AG09319 (cell line): ENCODE measurements at regions not wholly inside any gene's neighbourhood (a gene's known extent, or its start where the extent isn't known, plus 50 kb on each side); places are given as distances from the start of the nearest gene placed in this dataset.
A peak's percentile ranks its signal among the peaks of the same experiment; 100 is the strongest.
"Not testable (repeated sequence)": the region's sequence is repeated elsewhere in the genome, so short reads cannot be mapped to it uniquely, and the experiment has no call there.

Experiments used
- DNase-seq: peaks from one replicate; pipeline ENCODE4 v3.0.0-alpha.2; 2010; ENCODE audit warnings: low read depth; ENCODE audit errors: extremely low read depth
- TF ChIP-seq, protein P1 (sequence below): IDR thresholded peaks from 2 replicates; pipeline ENCODE4 v1.5.1; 2011; ENCODE audit warnings: low read depth, mild to moderate bottlenecking, inconsistent platforms, low read length, moderate library complexity

DNA sequence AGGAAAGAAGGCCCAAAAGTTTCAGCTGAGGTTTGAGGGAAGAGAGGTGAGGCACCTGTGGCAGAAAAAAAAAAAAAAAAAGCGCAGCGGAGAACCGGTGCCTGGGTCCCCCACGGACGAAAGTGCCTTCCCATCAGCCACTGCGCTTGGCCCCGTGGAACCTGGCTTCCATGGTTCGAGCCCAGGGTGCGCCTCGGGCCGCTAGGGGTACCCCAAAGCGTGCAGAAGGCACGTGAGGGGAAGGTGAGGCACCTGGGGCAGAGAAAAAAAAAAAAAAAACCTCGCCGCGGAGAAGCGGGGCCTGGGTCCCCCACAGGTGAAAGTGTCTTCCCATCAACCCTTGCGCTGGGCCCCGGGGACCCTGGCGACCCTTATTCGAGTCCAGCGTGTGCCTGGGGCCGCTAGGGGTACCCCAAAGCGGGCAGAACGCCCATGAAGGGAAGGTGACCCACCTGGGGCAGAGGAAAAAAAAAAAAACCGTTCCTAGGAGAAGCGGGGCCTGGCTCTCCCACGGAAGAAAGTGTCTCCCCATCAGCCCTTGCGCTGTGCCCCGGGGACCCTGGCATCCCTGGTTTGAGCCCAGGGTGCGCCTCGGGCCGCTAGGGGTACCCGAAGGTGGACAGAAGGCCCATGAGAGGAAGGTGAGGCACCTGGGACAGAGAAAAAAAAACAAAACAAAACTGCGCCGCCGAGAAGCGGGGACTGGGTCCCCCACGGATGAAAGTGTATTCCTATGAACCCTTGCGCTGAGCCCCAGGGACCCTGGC, 228.6 kb downstream of the CCDC74A start:
- no peak for DNase-seq
- TF ChIP-seq, protein P1, sequence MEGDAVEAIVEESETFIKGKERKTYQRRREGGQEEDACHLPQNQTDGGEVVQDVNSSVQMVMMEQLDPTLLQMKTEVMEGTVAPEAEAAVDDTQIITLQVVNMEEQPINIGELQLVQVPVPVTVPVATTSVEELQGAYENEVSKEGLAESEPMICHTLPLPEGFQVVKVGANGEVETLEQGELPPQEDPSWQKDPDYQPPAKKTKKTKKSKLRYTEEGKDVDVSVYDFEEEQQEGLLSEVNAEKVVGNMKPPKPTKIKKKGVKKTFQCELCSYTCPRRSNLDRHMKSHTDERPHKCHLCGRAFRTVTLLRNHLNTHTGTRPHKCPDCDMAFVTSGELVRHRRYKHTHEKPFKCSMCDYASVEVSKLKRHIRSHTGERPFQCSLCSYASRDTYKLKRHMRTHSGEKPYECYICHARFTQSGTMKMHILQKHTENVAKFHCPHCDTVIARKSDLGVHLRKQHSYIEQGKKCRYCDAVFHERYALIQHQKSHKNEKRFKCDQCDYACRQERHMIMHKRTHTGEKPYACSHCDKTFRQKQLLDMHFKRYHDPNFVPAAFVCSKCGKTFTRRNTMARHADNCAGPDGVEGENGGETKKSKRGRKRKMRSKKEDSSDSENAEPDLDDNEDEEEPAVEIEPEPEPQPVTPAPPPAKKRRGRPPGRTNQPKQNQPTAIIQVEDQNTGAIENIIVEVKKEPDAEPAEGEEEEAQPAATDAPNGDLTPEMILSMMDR: no peak

- DNase-seq: not testable (repeated sequence)
Observed at GRCh38 chr2:131758941-131759340, 231.3 kb downstream of the CCDC74A start.

GRCh38 chr2:131774955-131775555, 247.4 kb downstream of the CCDC74A start:
- DNase-seq: not testable (repeated sequence)

DNA sequence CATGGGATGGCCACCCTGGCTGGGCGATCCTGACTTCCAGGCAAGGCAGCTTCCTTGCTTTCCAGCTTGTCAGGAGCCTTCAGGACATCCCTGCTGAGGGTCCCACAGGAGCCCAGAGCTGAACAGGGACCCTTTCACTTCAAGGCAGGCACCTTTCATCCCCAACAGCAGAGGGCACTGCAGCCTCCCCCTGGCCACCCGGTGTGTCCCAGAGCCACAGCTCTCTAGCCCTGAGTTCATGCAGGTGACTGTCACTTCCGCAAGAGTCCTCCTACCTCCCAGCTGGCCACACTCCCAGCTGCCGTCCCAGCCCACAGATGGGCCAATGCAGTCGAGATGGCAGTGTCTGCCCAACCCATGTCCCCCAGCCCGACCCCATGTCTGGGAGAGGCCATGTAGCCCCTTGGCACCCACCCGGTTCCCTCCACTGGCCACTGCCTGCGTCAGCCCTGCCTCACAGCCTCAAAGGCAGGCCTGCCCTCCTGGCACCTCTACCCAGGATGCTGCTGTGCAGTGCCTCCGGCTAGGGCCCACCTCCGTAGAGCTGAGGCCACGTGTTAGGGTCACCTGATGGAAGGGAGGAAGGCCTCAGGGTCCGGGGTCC, 248.3 kb downstream of the CCDC74A start:
- DNase-seq: not testable (repeated sequence)

- DNase-seq: not testable (repeated sequence)
Observed at GRCh38 chr2:131780446-131780845, 252.8 kb downstream of the CCDC74A start.

DNA sequence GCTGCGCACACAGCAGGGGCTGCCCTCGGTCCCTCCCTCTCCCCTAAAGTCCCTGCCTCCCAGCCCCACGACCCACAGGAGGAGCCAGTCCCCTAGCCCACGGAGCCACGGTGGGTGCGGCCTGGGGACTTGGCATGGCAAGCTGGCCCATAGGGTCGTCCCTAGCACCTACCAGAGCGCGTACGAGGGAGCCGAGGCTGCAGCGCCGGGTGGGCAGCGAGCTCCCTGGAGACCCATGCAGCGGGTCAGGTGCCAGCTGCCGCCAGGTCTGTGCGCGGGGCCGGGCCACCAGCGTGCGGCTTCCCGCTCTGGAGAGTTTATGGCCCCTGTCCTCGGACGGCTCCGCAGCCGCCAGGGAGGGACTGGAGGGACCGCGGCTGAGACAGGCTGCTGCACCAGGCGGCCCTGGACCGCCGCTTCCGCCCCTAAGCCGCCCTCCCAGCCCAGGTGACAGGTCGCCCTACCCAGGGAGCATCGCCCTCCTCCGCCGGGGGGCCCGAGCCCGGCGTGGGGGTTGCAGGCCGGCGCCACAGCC, 273.6 kb downstream of the CCDC74A start:
- DNase-seq: no peak

GRCh38 chr2:131801745-131802350, 274.2 kb downstream of the CCDC74A start:
- TF ChIP-seq, protein P1: peak; percentile 20; the same call in 1 of the 2 replicates
- not testable (repeated sequence) for DNase-seq

More for the DNA sequence above, 273.6 kb downstream of the CCDC74A start:
- TF ChIP-seq, protein P1: no peak

DNA sequence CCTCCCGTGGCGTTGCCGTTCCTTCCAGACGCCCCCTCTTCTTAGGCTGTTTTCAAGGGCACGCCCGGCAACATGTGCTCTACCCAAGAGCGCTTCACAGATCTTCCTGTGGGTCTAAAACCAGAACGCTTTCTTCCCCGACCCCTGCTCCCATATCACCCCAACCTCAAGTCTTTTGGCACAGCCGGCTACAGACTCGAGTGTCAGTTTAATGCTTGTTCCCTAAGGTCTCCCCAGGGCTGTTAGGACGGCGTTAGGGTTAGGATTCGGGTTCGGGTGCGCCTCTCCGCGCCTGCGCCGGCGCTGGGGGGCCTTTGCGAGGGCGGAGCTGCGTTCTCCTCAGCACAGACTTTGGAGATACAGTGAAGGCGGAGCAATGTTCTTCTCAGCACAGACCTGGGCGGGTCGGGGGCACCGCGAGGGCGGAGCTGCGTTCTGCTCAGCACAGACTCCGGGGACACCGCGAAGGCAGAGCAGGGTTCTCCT, 274.7 kb downstream of the CCDC74A start:
- not testable (repeated sequence) for DNase-seq

DNA sequence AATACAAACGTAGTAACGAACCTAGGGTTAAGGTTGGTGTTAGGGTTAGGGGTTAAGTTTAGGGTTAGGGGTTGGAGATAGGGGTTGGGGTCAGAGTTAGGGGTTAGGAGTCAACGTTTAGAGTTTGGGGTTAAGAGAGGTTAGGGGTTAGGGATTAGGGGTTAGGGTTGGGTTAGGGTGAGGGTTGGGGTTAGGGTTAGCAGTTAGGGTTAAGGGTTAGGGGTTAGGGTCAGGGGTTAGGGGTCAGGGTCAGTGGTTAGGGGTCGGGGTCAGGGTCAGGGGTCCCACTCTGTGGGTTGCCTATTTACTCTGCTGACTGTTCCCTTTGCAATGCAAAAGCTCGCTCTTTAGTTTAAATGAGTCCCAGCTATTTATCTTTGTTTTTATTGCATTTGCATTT, 275.5 kb downstream of the CCDC74A start:
- DNase-seq: not testable (repeated sequence)

DNA sequence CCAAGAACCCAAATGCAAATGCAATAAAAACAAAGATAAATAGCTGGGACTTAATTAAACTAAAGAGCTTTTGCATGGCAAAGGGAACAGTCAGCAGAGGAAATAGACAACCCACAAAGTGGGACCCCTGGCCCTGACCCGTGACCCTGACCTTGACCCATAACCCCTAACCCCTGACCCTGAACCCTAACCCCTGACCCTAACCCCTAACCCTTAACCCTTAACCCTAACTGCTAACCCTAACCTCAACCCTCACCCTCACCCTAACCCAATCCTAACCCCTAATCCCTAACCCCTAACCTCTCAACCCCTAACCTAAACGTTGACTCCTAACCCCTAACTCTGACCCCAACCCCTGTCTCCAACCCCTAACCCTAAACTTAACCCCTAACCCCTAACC, 284.9 kb downstream of the CCDC74A start:
- DNase-seq: not testable (repeated sequence)

DNA sequence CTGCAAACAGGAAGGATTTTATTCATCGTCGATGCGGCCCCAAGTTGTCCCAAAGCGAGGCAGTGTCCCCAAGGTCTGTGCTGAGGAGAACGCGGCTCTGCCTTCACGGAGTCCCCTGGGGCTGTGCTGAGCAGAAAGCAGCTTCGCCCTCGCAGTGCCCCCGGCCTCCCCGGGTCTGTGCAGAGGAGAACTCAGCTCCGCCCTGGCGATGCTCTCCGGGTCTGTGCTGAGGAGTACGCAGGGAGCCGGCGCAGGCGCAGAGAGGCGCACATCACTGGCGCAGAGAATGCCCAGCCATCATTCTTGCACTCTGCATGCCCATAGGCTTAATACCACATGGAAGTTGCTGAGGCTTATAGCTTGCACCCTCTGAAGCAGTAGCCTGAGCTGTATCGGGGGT, 285.7 kb downstream of the CCDC74A start:
- DNase-seq: not testable (repeated sequence)

GRCh38 chr2:131818267-131818973, 290.7 kb downstream of the CCDC74A start:
- DNase-seq: not testable (repeated sequence)

GRCh38 chr2:131822237-131822721, 294.6 kb downstream of the CCDC74A start:
- not testable (repeated sequence) for DNase-seq

DNA sequence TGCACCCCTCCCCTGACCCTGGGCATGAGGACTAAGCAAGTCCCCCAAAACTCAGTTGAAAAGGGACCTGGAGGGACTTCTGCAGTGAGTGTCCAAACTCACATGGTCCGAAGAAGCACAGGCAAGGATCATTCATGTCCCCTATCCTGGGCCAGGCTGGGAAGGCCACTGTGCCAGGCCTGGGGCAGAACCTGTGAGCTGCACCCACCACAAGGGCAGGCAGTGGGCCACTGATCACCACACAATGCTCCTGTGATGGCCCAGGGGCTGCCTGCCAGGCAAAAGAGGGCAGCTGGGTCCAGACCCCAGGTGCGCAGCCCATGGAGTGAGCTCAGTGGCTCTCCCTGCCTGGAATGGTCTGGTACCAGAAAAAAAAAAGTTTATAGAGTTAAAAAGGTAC, 295.4 kb downstream of the CCDC74A start:
- DNase-seq: not testable (repeated sequence)

GRCh38 chr2:131824986-131825385, 297.3 kb downstream of the CCDC74A start:
- DNase-seq: not testable (repeated sequence)
